GM23338 (cell line): ENCODE measurements at regions not wholly inside any gene's neighbourhood (a gene's known extent, or its start where the extent isn't known, plus 50 kb on each side); places are given as distances from the start of the nearest gene placed in this dataset.

Source experiments
- ATAC-seq: fragments of 200-7000 bp; cut with Tn5 transposase; 3 replicates; pipeline ENCODE4 v1.9.1; 2020
- DNase-seq: peaks from one replicate; pipeline ENCODE4 v3.0.0-alpha.2; 2015; ENCODE audit warnings: low spot score
- H2AFZ ChIP-seq: fragments of 200-600 bp; sonication (generic); 2 replicates; pipeline ENCODE4 v1.8.0; 2016; ENCODE audit warnings: antibody characterized with exemption, mild to moderate bottlenecking, moderate library complexity
- H3F3A ChIP-seq: fragments of 200-600 bp; sonication (generic); replicated peaks from 2 replicates; pipeline ENCODE4 v1.8.0; 2017; ENCODE audit warnings: antibody characterized with exemption, mixed run types, low read depth
- H3K27ac ChIP-seq: fragments of 200-600 bp; sonication (generic); 2 replicates; pipeline ENCODE4 v1.6.1; 2016; ENCODE audit warnings: low read depth
- H3K27me3 ChIP-seq: fragments of 200-600 bp; sonication (generic); 2 replicates; pipeline ENCODE4 v1.8.0; 2016; ENCODE audit warnings: mild to moderate bottlenecking, mixed run types, moderate library complexity; ENCODE audit not compliant: insufficient read depth
- H3K36me3 ChIP-seq: fragments of 200-600 bp; sonication (generic); 2 replicates; pipeline ENCODE4 v1.8.0; 2016; ENCODE audit warnings: mild to moderate bottlenecking; ENCODE audit not compliant: insufficient read depth
- H3K4me1 ChIP-seq: fragments of 200-600 bp; sonication (generic); 2 replicates; pipeline ENCODE4 v1.8.0; 2016; ENCODE audit warnings: mild to moderate bottlenecking, moderate library complexity; ENCODE audit not compliant: insufficient read depth
- H3K4me2 ChIP-seq: fragments of 200-600 bp; sonication (generic); 2 replicates; pipeline ENCODE4 v1.7.1; 2017; ENCODE audit warnings: mixed run types
- H3K4me3 ChIP-seq: fragments of 200-600 bp; sonication (generic); 2 replicates; pipeline ENCODE4 v1.6.1; 2016; ENCODE audit warnings: mixed run types
- H3K79me2 ChIP-seq: fragments of 200-600 bp; sonication (generic); replicated peaks from 2 replicates; pipeline ENCODE4 v1.8.0; 2017; ENCODE audit warnings: mild to moderate bottlenecking; ENCODE audit not compliant: insufficient read depth
- H3K9me2 ChIP-seq: fragments of 200-600 bp; sonication (generic); 2 replicates; pipeline ENCODE4 v1.8.0; 2017; ENCODE audit not compliant: insufficient read depth
- H4K20me1 ChIP-seq: fragments of 200-600 bp; sonication (generic); replicated peaks from 2 replicates; pipeline ENCODE4 v1.8.0; 2017; ENCODE audit warnings: mild to moderate bottlenecking; ENCODE audit not compliant: insufficient read depth
- H3K27ac Mint-ChIP-seq: 2 replicates; pipeline ENCODE4 v1.8.0; 2020; ENCODE audit warnings: inconsistent platforms, mild to moderate bottlenecking, moderate library complexity, mixed read lengths
- H3K27me3 Mint-ChIP-seq: 3 replicates; pipeline ENCODE4 v1.8.0; 2022; ENCODE audit warnings: low read depth, mild to moderate bottlenecking, moderate library complexity, mixed read lengths, inconsistent platforms; ENCODE audit not compliant: insufficient read depth, poor library complexity
- H3K36me3 Mint-ChIP-seq: 3 replicates; pipeline ENCODE4 v1.8.0; 2021; ENCODE audit warnings: low read depth, mild to moderate bottlenecking, inconsistent platforms, moderate library complexity, mixed read lengths
- H3K4me1 Mint-ChIP-seq: 3 replicates; pipeline ENCODE4 v1.8.0; 2020; ENCODE audit warnings: mild to moderate bottlenecking, inconsistent platforms, mixed read lengths
- H3K4me3 Mint-ChIP-seq: 3 replicates; pipeline ENCODE4 v1.8.0; 2021; ENCODE audit warnings: moderate library complexity, mild to moderate bottlenecking, inconsistent platforms, mixed read lengths
- H3K9me3 Mint-ChIP-seq: 3 replicates; pipeline ENCODE4 v1.8.0; 2020; ENCODE audit warnings: moderate library complexity, mild to moderate bottlenecking, inconsistent platforms, mixed read lengths
- CREB1 ChIP-seq: fragments of 250-450 bp; sonication (Bioruptor Pico); IDR thresholded peaks from 2 replicates; pipeline ENCODE4 v1.5.0; 2020; ENCODE audit warnings: low read depth, mild to moderate bottlenecking, moderate library complexity
- EZH2 ChIP-seq: fragments of 200-600 bp; sonication (generic); IDR thresholded peaks from one replicate; pipeline ENCODE4 v1.8.0; 2017; ENCODE audit warnings: antibody characterized with exemption, mild to moderate bottlenecking, low read depth; ENCODE audit not compliant: unreplicated experiment
- EZH2phosphoT487 ChIP-seq: fragments of 200-600 bp; sonication (generic); IDR thresholded peaks from one replicate; pipeline ENCODE4 v1.8.1; 2018; ENCODE audit warnings: antibody characterized with exemption; ENCODE audit not compliant: unreplicated experiment
- JUNB ChIP-seq: IDR thresholded peaks from one replicate; pipeline ENCODE4 v1.6.1; 2016; ENCODE audit warnings: antibody characterized with exemption; ENCODE audit not compliant: unreplicated experiment
- STAT1 ChIP-seq: IDR thresholded peaks from one replicate; pipeline ENCODE4 v1.6.1; 2016; ENCODE audit warnings: antibody characterized with exemption; ENCODE audit not compliant: unreplicated experiment
- ZNF114 ChIP-seq: fragments of 250-450 bp; sonication (Bioruptor Pico); IDR thresholded peaks from 2 replicates; pipeline ENCODE4 v1.5.0; 2020; ENCODE audit warnings: mild to moderate bottlenecking, moderate library complexity
- TF ChIP-seq, protein P1 (sequence below): IDR thresholded peaks from 2 replicates; pipeline ENCODE4 v1.6.1; 2016; ENCODE audit warnings: antibody characterized with exemption
- TF ChIP-seq, protein P2 (sequence below), 2 experiments: fragments of 200-600 bp in 1 of 2; sonication (generic) in 1 of 2; conservative IDR thresholded peaks; 2 replicates each; pipeline versions ENCODE4 v1.5.1 to v1.6.1; 2016 to 2017; ENCODE audit warnings: antibody characterized with exemption in 2 of 2, low read depth in 2 of 2, mild to moderate bottlenecking in 2 of 2, moderate library complexity in 1 of 2
- TF ChIP-seq, protein P3 (sequence below): fragments of 250-450 bp; sonication (Bioruptor Pico); IDR thresholded peaks from 2 replicates; pipeline ENCODE4 v1.5.0; 2020; ENCODE audit warnings: mild to moderate bottlenecking, moderate library complexity
- TF ChIP-seq, protein P4 (sequence below): IDR thresholded peaks from one replicate; pipeline ENCODE4 v1.6.1; 2018; ENCODE audit warnings: antibody characterized with exemption; ENCODE audit not compliant: unreplicated experiment

DNA sequence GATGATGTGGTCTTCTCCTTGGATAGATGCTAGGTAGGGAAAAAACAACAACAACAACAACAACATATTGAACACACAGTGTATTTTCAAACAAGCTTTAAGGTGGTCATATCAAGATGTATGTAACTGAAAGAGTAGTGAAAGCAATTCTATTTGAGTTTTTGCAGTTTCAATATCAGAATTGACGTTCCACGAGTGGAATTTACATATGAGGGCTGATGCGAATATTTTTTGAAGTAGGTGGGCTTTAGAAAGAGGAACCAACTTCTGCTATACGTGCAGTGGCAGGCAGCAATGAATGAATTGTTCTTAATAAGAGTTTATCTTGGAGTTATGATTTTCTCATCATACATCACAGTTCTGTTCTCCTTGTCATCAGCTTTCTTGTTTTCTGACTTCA is 151.9 kb upstream of the CNTN3 start:
- H3K79me2 ChIP-seq: no peaks in the 10 kb centered on the region
- H3K4me2 ChIP-seq: no peak overlapping the region
- no peaks in the 10 kb centered on the region for H3K36me3 Mint-ChIP-seq
- H3K27ac Mint-ChIP-seq: no peak overlapping the region
- no peaks in the 10 kb centered on the region for H3K36me3 ChIP-seq
- H2AFZ ChIP-seq: no peak overlapping the region; the same call in 1 of the 2 replicates
- no peaks in the 10 kb centered on the region for H3K4me1 ChIP-seq
- no peaks in the 10 kb centered on the region for H3K4me1 Mint-ChIP-seq
- DNase-seq: no peak
- H3K27ac ChIP-seq: no peak overlapping the region
- no peaks in the 10 kb centered on the region for H3K9me3 Mint-ChIP-seq
- no peak overlapping the region for H3K4me3 ChIP-seq
- H3K9me2 ChIP-seq: no peaks in the 10 kb centered on the region
- no peak overlapping the region for H3K4me3 Mint-ChIP-seq
- H3K27me3 Mint-ChIP-seq: no peaks in the 10 kb centered on the region
- no peaks in the 10 kb centered on the region for H3K27me3 ChIP-seq
- no peaks in the 10 kb centered on the region for H4K20me1 ChIP-seq
- TF ChIP-seq, protein P1, sequence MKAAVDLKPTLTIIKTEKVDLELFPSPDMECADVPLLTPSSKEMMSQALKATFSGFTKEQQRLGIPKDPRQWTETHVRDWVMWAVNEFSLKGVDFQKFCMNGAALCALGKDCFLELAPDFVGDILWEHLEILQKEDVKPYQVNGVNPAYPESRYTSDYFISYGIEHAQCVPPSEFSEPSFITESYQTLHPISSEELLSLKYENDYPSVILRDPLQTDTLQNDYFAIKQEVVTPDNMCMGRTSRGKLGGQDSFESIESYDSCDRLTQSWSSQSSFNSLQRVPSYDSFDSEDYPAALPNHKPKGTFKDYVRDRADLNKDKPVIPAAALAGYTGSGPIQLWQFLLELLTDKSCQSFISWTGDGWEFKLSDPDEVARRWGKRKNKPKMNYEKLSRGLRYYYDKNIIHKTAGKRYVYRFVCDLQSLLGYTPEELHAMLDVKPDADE: no peak
- TF ChIP-seq ZNF114 (no peak), CREB1 (CRISPR knock-in tag) (no peak)
- no peak for ATAC-seq
- no peaks in the 10 kb centered on the region for H3F3A ChIP-seq

DNA sequence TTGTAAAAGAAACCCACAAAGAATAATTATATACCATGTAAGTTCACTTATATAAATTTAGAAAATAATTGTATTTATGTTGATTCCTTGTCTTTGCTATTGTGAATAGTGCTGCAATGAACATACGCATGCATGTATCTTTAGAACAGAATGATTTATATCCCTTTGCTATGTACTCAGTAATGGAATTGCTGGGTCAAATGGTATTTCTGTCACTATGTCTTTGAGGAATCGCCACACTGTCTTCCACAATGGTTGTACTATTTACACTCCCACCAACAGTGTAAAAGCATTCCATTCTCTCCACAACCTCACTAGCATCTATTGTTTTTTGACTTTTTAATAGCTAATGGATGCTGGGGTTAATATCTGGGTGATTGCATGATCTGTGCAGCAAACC is 149.4 kb upstream of the CNTN3 start:
- Mint-ChIP-seq H3K4me1 (no peaks in the 10 kb centered on the region), H3K27me3 (no peaks in the 10 kb centered on the region), H3K9me3 (no peaks in the 10 kb centered on the region), H3K4me3 (no peak overlapping the region), H3K36me3 (no peaks in the 10 kb centered on the region), H3K27ac (no peak overlapping the region)
- Histone ChIP-seq H3K27me3 (no peaks in the 10 kb centered on the region), H3K4me2 (no peak overlapping the region), H3K9me2 (no peaks in the 10 kb centered on the region), H2AFZ (no peak overlapping the region), H3F3A (no peaks in the 10 kb centered on the region), H4K20me1 (no peaks in the 10 kb centered on the region), H3K4me3 (no peak overlapping the region), H3K4me1 (no peaks in the 10 kb centered on the region), H3K27ac (no peak overlapping the region), H3K79me2 (no peaks in the 10 kb centered on the region), H3K36me3 (no peaks in the 10 kb centered on the region)
- no peak for ATAC-seq
- DNase-seq: no peak
- TF ChIP-seq, protein P2, sequence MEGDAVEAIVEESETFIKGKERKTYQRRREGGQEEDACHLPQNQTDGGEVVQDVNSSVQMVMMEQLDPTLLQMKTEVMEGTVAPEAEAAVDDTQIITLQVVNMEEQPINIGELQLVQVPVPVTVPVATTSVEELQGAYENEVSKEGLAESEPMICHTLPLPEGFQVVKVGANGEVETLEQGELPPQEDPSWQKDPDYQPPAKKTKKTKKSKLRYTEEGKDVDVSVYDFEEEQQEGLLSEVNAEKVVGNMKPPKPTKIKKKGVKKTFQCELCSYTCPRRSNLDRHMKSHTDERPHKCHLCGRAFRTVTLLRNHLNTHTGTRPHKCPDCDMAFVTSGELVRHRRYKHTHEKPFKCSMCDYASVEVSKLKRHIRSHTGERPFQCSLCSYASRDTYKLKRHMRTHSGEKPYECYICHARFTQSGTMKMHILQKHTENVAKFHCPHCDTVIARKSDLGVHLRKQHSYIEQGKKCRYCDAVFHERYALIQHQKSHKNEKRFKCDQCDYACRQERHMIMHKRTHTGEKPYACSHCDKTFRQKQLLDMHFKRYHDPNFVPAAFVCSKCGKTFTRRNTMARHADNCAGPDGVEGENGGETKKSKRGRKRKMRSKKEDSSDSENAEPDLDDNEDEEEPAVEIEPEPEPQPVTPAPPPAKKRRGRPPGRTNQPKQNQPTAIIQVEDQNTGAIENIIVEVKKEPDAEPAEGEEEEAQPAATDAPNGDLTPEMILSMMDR (conservative IDR thresholded peaks at IDR 0.05; ENCODE audit: low read depth in 2 of 2): no peak
- TF ChIP-seq ZNF114: no peak
- no peak for TF ChIP-seq STAT1
- TF ChIP-seq, protein P3, sequence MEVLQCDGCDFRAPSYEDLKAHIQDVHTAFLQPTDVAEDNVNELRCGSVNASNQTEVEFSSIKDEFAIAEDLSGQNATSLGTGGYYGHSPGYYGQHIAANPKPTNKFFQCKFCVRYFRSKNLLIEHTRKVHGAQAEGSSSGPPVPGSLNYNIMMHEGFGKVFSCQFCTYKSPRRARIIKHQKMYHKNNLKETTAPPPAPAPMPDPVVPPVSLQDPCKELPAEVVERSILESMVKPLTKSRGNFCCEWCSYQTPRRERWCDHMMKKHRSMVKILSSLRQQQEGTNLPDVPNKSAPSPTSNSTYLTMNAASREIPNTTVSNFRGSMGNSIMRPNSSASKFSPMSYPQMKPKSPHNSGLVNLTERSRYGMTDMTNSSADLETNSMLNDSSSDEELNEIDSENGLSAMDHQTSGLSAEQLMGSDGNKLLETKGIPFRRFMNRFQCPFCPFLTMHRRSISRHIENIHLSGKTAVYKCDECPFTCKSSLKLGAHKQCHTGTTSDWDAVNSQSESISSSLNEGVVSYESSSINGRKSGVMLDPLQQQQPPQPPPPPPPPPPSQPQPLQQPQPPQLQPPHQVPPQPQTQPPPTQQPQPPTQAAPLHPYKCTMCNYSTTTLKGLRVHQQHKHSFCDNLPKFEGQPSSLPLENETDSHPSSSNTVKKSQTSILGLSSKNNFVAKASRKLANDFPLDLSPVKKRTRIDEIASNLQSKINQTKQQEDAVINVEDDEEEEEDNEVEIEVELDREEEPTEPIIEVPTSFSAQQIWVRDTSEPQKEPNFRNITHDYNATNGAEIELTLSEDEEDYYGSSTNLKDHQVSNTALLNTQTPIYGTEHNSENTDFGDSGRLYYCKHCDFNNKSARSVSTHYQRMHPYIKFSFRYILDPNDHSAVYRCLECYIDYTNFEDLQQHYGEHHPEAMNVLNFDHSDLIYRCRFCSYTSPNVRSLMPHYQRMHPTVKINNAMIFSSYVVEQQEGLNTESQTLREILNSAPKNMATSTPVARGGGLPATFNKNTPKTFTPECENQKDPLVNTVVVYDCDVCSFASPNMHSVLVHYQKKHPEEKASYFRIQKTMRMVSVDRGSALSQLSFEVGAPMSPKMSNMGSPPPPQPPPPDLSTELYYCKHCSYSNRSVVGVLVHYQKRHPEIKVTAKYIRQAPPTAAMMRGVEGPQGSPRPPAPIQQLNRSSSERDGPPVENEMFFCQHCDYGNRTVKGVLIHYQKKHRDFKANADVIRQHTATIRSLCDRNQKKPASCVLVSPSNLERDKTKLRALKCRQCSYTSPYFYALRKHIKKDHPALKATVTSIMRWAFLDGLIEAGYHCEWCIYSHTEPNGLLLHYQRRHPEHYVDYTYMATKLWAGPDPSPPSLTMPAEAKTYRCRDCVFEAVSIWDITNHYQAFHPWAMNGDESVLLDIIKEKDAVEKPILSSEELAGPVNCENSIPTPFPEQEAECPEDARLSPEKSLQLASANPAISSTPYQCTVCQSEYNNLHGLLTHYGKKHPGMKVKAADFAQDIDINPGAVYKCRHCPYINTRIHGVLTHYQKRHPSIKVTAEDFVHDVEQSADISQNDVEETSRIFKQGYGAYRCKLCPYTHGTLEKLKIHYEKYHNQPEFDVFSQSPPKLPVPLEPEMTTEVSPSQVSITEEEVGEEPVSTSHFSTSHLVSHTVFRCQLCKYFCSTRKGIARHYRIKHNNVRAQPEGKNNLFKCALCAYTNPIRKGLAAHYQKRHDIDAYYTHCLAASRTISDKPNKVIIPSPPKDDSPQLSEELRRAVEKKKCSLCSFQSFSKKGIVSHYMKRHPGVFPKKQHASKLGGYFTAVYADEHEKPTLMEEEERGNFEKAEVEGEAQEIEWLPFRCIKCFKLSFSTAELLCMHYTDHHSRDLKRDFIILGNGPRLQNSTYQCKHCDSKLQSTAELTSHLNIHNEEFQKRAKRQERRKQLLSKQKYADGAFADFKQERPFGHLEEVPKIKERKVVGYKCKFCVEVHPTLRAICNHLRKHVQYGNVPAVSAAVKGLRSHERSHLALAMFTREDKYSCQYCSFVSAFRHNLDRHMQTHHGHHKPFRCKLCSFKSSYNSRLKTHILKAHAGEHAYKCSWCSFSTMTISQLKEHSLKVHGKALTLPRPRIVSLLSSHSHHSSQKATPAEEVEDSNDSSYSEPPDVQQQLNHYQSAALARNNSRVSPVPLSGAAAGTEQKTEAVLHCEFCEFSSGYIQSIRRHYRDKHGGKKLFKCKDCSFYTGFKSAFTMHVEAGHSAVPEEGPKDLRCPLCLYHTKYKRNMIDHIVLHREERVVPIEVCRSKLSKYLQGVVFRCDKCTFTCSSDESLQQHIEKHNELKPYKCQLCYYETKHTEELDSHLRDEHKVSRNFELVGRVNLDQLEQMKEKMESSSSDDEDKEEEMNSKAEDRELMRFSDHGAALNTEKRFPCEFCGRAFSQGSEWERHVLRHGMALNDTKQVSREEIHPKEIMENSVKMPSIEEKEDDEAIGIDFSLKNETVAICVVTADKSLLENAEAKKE: no peak
- TF ChIP-seq JUNB: no peak
- TF ChIP-seq CREB1 (CRISPR knock-in tag): no peak
- no peak for TF ChIP-seq EZH2
- TF ChIP-seq, protein P4, sequence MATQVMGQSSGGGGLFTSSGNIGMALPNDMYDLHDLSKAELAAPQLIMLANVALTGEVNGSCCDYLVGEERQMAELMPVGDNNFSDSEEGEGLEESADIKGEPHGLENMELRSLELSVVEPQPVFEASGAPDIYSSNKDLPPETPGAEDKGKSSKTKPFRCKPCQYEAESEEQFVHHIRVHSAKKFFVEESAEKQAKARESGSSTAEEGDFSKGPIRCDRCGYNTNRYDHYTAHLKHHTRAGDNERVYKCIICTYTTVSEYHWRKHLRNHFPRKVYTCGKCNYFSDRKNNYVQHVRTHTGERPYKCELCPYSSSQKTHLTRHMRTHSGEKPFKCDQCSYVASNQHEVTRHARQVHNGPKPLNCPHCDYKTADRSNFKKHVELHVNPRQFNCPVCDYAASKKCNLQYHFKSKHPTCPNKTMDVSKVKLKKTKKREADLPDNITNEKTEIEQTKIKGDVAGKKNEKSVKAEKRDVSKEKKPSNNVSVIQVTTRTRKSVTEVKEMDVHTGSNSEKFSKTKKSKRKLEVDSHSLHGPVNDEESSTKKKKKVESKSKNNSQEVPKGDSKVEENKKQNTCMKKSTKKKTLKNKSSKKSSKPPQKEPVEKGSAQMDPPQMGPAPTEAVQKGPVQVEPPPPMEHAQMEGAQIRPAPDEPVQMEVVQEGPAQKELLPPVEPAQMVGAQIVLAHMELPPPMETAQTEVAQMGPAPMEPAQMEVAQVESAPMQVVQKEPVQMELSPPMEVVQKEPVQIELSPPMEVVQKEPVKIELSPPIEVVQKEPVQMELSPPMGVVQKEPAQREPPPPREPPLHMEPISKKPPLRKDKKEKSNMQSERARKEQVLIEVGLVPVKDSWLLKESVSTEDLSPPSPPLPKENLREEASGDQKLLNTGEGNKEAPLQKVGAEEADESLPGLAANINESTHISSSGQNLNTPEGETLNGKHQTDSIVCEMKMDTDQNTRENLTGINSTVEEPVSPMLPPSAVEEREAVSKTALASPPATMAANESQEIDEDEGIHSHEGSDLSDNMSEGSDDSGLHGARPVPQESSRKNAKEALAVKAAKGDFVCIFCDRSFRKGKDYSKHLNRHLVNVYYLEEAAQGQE: no peak
- no peak for TF ChIP-seq EZH2phosphoT487
